ENCODE measurements at regions not wholly inside any gene's neighbourhood (a gene's known extent, or its start where the extent isn't known, plus 50 kb on each side); places are given as distances from the start of the nearest gene placed in this dataset.

- no peak for TF ChIP-seq ZNF274 (IDR thresholded peaks at IDR 0.05; ENCODE audit: borderline replicate concordance, extremely low read depth, low read length)
- TF ChIP-seq GTF2F1 (IDR thresholded peaks at IDR 0.05; ENCODE audit: borderline replicate concordance, low read depth, low read length) = no peak
- no peak for TF ChIP-seq SP2 (IDR thresholded peaks at IDR 0.05; ENCODE audit: low read length)
- no peak for TF ChIP-seq SIRT6 (IDR thresholded peaks at IDR 0.05; ENCODE audit: low read length)
- no peak for TF ChIP-seq HDAC2 (IDR thresholded peaks at IDR 0.05; ENCODE audit: borderline replicate concordance in 1 of 2, low read depth in 2 of 2, low read length in 2 of 2)
- POLR2A ChIA-PET (ENCODE audit: partially characterized antibody) = no interaction called here
- H4K5ac ChIP-seq (ENCODE audit: insufficient read length, low read depth, low read length) = no peak overlapping the region
Observed at GRCh38 chr2:234723400-234723799, 226.5 kb upstream of the ARL4C start.

More at GRCh38 chr2:234723400-234723799, 226.5 kb upstream of the ARL4C start:
- H2BK120ac ChIP-seq (replicated peaks; ENCODE audit: low read depth, low read length) = no peak overlapping the region
- no peaks in the 10 kb centered on the region for H3K79me1 ChIP-seq (ENCODE audit: low read depth, low read length)
- no peak overlapping the region for H3K18ac ChIP-seq (ENCODE audit: extremely low read depth, low read length)
- H3K4me3 ChIP-seq (ENCODE audit: extremely low read depth in 1 of 4, insufficient read depth in 2 of 4, low read depth in 3 of 4, low read length in 4 of 4) = no peak overlapping the region
- no peak overlapping the region for H2BK15ac ChIP-seq (ENCODE audit: low read length)
- H2BK20ac ChIP-seq (ENCODE audit: low read length) = no peak overlapping the region
- H4K20me1 ChIP-seq (replicated peaks in 1 of 2; ENCODE audit: control insufficient read depth in 1 of 2, insufficient read depth in 2 of 2, low read length in 2 of 2) = no peaks in the 10 kb centered on the region
- H3K4me2 ChIP-seq (ENCODE audit: insufficient read depth in 1 of 2, low read depth in 2 of 2, low read length in 2 of 2) = no peak overlapping the region
- no peak overlapping the region for H3K9ac ChIP-seq (replicated peaks in 1 of 4; ENCODE audit: extremely low read depth in 1 of 4, low read depth in 3 of 4, low read length in 3 of 4)
- H3K4me1 ChIP-seq (replicated peaks in 1 of 4; ENCODE audit: control insufficient read depth in 3 of 4, insufficient read depth in 4 of 4, low read length in 3 of 4) = peaks cover 0 to 2% (median 0%) of the 10 kb centered on the region in 4 experiments; a peak in 1 of 7 replicates
- H2BK12ac ChIP-seq (ENCODE audit: low read depth, low read length) = no peak overlapping the region
- no peak overlapping the region for H3K23ac ChIP-seq (ENCODE audit: insufficient read length)
- H3K56ac ChIP-seq (replicated peaks; ENCODE audit: insufficient read length, low read depth, low read length) = no peak overlapping the region
- no peaks in the 10 kb centered on the region for H3K36me3 ChIP-seq (ENCODE audit: control insufficient read depth in 2 of 4, insufficient read depth in 4 of 4, low read length in 3 of 4)
- no peaks in the 10 kb centered on the region for H3K27me3 ChIP-seq (replicated peaks in 1 of 4; ENCODE audit: control insufficient read depth in 3 of 4, extremely low read depth in 1 of 4, insufficient read depth in 3 of 4, low read length in 3 of 4)
- H2BK5ac ChIP-seq (ENCODE audit: low read depth, low read length) = no peak overlapping the region
- no peaks in the 10 kb centered on the region for H3K23me2 ChIP-seq (ENCODE audit: low read depth, low read length)
- 76% methylated on average over 6 of the region's 6 CpGs; no CpG with 5 or more reads in 1 of the 2 experiments for WGBS, 2 experiments (ENCODE audit: extremely low coverage in 1 of 2, insufficient coverage in 1 of 2, insufficient read length in 1 of 2, insufficient replicate concordance in 2 of 2, low coverage in 1 of 2, low lambda C conversion rate in 2 of 2, missing lambda C conversion rate in 1 of 2)
- H3K9me3 ChIP-seq (ENCODE audit: insufficient read depth in 2 of 2, low read depth in 1 of 2, low read length in 1 of 2) = no peaks in the 10 kb centered on the region
- FAIRE-seq (no peak), DNase-seq (ENCODE audit: low read depth in 1 of 2, low spot score in 2 of 2) (no peak)
- H2AK5ac ChIP-seq (ENCODE audit: low read depth, low read length) = no peak overlapping the region
- CTCF ChIA-PET (ENCODE audit: partially characterized antibody) = no interaction called here
- no peaks in the 10 kb centered on the region for H3K79me2 ChIP-seq (ENCODE audit: control insufficient read depth in 1 of 2, insufficient read depth in 2 of 2, low read length in 2 of 2)
- H3K14ac ChIP-seq (ENCODE audit: insufficient read length) = no peak overlapping the region
- no peak overlapping the region for H3K27ac ChIP-seq (ENCODE audit: low read depth, low read length)
- no peak overlapping the region for H3K4ac ChIP-seq (replicated peaks; ENCODE audit: insufficient read length, low read depth, low read length)
- no peak overlapping the region for H2AFZ ChIP-seq (ENCODE audit: low read length)
- no peak overlapping the region for H4K91ac ChIP-seq (replicated peaks; ENCODE audit: insufficient read length, low read length)
- no peak overlapping the region for H4K8ac ChIP-seq (ENCODE audit: extremely low read depth, insufficient read depth, low read length)
